Transverse colon (tissue), 4 donors: ENCODE measurements at regions not wholly inside any gene's neighbourhood (a gene's known extent, or its start where the extent isn't known, plus 50 kb on each side); places are given as distances from the start of the nearest gene placed in this dataset.

Experiments used
- DNase-seq: peaks from one replicate; pipeline ENCODE4 v3.0.0-alpha.2; 2019
- H3K27ac ChIP-seq, 4 donors: fragments of 200-600 bp; sonication (generic); 2 replicates each; pipeline ENCODE4 v1.5.1; 2016 to 2018; ENCODE audit warnings: inconsistent platforms in 4 of 4
- H3K27me3 ChIP-seq: fragments of 200-600 bp; sonication (generic); 2 replicates; pipeline ENCODE4 v1.5.1; 2017; ENCODE audit warnings: inconsistent platforms
- H3K36me3 ChIP-seq, 4 donors: fragments of 200-600 bp; sonication (generic); 2 replicates each; pipeline ENCODE4 v1.5.1; 2017 to 2019; ENCODE audit warnings: inconsistent platforms in 4 of 4
- H3K4me1 ChIP-seq, 4 donors: fragments of 200-600 bp; sonication (generic); 2 replicates each; pipeline ENCODE4 v1.5.1; 2017 to 2020; ENCODE audit warnings: inconsistent platforms in 4 of 4
- H3K4me3 ChIP-seq, 4 donors: fragments of 200-600 bp; sonication (generic); 1 replicate in 1 of 4; 2 replicates in 3 of 4; pipeline versions ENCODE4 v1.5.1 to v1.6.1; 2017 to 2019; ENCODE audit warnings: inconsistent platforms in 4 of 4
- H3K9me3 ChIP-seq, 2 donors: fragments of 200-600 bp; sonication (generic); 2 replicates each; pipeline ENCODE4 v1.5.1; 2017 to 2019; ENCODE audit warnings: inconsistent platforms in 2 of 2
- EP300 ChIP-seq: sonication (generic); formaldehyde crosslinking; IDR thresholded peaks from one replicate; pipeline ENCODE4 v1.6.1; 2017; ENCODE audit warnings: antibody characterized with exemption, low read depth
- POLR2A ChIP-seq: fragments of 450-650 bp; IDR thresholded peaks from one replicate; pipeline ENCODE4 v1.6.1; 2016; ENCODE audit warnings: antibody characterized with exemption, mild to moderate bottlenecking, moderate library complexity
- POLR2AphosphoS5 ChIP-seq, 3 donors: sonication (generic); formaldehyde crosslinking; IDR thresholded peaks; one replicate each; pipeline ENCODE4 v1.6.1; 2016; ENCODE audit warnings: antibody characterized with exemption in 3 of 3
- WGBS, 2 donors: methylation state at CpG; one replicate each; pipeline ENCODE4 v1.1.5; 2018; ENCODE audit warnings: low coverage in 1 of 2; 5-methylcytosine and 5-hydroxymethylcytosine counted together
- in situ Hi-C, 4 donors: fragments of 200-750 bp; cut with MboI; loops; one replicate each; pipeline versions ENCODE4 v1.15.0 to v1.15.1; 2017; ENCODE audit warnings: low sequenced_read_pairs in 3 of 4, low pct_ligation_motif_present in 1 of 4, low pct_unique_long_range_greater_than_20kb in 1 of 4
- intact Hi-C: fragments of 100-400 bp; cut with DNase I; formaldehyde crosslinking; loops from one replicate; pipeline ENCODE4 v1.15.1; 2023; ENCODE audit warnings: low total_unique reads
- small RNA-seq, 4 donors: library from RNA; depleted of rRNA; stranded (forward); fragments of <200 nt; gene quantifications; one replicate each; pipeline ENCODE3, GENCODE V24; 2016
- TF ChIP-seq, protein P1 (sequence below), 5 experiments: fragments of 200-600 bp in 3 of 5; fragments of 450-650 bp in 2 of 5; sonication (generic) in 3 of 5; IDR thresholded peaks; 1 replicate in 2 of 5; 2 replicates in 3 of 5; pipeline ENCODE4 v1.5.1; 2016 to 2017; ENCODE audit warnings: antibody characterized with exemption in 5 of 5, inconsistent platforms in 3 of 5, mild to moderate bottlenecking in 2 of 5, moderate library complexity in 1 of 5

DNA sequence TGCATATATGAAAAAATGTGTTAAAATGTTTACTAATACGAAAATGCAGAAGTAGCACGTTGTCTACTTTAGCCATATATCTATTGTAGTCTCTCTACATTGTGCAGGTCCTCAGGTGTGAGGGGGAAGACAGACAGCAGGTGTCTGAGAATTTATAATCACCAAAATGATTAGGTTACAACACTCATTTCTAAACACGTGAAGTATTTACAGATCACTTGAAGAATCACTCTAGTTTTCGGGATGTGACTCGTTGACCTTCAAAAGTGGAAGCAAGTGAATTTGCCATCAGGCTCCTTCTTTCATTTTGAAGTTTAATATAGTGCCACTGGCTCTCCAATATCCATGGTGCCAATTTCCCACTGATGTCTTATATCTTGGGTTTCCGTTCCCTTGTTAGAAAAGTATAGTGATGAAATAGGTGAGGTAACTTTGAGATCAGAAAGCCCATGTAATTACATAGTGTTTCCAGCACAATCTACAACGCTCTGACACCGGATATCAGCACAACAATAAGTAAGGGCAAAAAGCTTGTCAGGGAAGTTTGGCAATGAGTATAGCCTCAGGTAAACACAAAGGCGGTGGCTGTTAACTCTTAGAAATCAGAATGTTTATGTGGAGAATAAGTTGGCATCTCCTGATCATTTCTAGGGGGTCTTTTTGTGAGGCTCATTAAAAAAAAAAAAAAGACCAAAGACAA lies 57.5 kb upstream of the SP4 start:
- intact Hi-C loops, result no loop called here
- no peak for DNase-seq
- peaks cover 0 to 10% (median 4%) of the 10 kb centered on the region in 4 donors for H3K4me1 ChIP-seq
- H3K36me3 ChIP-seq, result no peaks in the 10 kb centered on the region
- no peaks in the 10 kb centered on the region for H3K27me3 ChIP-seq
- TF ChIP-seq POLR2A (no peak), POLR2AphosphoS5 (IDR thresholded peaks at IDR 0.05) (no peak)
- H3K4me3 ChIP-seq, result no peak overlapping the region
- H3K9me3 ChIP-seq, result no peaks in the 10 kb centered on the region
- WGBS, 2 donors, result 65 to 71% methylated on average over 9 of the region's 9 CpGs
- no peak overlapping the region for H3K27ac ChIP-seq
- in situ Hi-C loops, result no loop called here

DNA sequence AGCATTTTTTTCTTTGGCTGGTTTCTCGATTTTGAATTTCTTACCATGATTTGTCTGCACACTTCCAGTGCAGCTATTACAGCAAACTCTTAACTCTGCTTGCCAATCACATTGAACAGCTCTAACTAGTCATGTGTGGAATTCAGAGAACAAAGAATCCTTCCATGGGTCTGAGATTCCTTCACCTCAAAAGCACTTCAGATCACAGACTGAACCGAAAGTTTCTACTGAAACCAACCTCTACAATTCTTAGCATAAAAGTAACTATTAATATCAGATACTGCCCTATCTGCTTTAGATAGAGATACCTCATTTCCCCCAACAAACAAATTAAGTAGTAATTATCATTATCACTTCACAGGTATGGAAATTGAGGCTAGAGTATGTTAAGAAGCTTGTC lies 56.5 kb upstream of the SP4 start:
- WGBS, 2 donors, result 61 to 63% methylated on average over 2 of the region's 2 CpGs
- in situ Hi-C loops, result no loop called here
- TF ChIP-seq EP300 (no peak), POLR2A (no peak)
- TF ChIP-seq, protein P1, sequence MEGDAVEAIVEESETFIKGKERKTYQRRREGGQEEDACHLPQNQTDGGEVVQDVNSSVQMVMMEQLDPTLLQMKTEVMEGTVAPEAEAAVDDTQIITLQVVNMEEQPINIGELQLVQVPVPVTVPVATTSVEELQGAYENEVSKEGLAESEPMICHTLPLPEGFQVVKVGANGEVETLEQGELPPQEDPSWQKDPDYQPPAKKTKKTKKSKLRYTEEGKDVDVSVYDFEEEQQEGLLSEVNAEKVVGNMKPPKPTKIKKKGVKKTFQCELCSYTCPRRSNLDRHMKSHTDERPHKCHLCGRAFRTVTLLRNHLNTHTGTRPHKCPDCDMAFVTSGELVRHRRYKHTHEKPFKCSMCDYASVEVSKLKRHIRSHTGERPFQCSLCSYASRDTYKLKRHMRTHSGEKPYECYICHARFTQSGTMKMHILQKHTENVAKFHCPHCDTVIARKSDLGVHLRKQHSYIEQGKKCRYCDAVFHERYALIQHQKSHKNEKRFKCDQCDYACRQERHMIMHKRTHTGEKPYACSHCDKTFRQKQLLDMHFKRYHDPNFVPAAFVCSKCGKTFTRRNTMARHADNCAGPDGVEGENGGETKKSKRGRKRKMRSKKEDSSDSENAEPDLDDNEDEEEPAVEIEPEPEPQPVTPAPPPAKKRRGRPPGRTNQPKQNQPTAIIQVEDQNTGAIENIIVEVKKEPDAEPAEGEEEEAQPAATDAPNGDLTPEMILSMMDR (IDR thresholded peaks at IDR 0.05), result no peak
- Histone ChIP-seq H3K27ac (no peak overlapping the region), H3K4me1 (peaks cover 0 to 6% (median 2%) of the 10 kb centered on the region in 4 donors), H3K36me3 (no peaks in the 10 kb centered on the region), H3K9me3 (no peaks in the 10 kb centered on the region), H3K27me3 (no peaks in the 10 kb centered on the region), H3K4me3 (no peak overlapping the region)
- DNase-seq, result no peak
- intact Hi-C loops, result no loop called here

DNA sequence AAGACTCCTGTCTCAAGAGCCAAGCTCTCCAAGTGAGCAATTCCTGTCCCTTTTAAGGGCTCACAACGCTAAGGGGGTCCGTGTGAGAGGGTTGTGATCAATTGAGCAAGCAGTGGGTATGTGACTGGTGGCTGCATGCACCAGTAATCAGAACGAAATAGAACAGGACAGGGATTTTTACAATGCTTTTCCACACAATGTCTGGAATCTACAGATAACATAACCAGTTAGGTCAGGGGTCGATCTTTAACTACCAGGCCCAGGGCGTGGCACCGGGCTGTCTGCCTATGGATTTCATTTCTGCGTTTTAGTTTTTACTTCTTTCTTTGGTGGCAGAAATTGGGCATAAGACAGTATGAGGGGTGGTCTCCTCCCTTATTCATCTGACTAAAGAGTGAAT lies 54.9 kb upstream of the SP4 start:
- no peak for DNase-seq
- Histone ChIP-seq H3K4me3 (no peak overlapping the region), H3K36me3 (no peaks in the 10 kb centered on the region), H3K27ac (no peak overlapping the region), H3K4me1 (no peaks in the 10 kb centered on the region), H3K9me3 (peaks cover 0 to 3% of the 10 kb centered on the region in 2 donors), H3K27me3 (no peaks in the 10 kb centered on the region)
- intact Hi-C loops, result no loop called here
- TF ChIP-seq POLR2AphosphoS5 (IDR thresholded peaks at IDR 0.05), result no peak
- in situ Hi-C loops, result no loop called here
- 60 to 84% methylated on average over 1 to 7 of the region's 7 CpGs for WGBS, 2 donors

DNA sequence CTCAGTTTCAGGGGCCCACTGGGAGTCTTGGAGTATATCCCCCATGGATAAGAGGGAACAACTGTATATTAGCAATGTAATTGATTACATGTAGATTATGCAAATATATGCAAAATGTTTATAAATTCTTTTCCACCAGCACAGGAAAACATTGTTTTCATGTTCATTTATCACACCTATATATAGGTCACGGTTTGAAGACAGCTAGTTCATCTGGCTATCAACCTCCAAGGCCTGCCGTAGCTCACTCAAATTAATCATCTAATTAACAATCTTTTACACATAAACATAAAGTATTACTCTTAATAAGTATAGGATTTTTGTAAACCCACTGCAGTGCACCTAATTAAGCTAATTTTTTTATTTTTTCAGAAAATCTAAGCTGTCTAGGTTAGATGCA lies 53.7 kb upstream of the SP4 start:
- intact Hi-C loops, result no loop called here
- Histone ChIP-seq H3K9me3 (peaks cover 0 to 3% of the 10 kb centered on the region in 2 donors), H3K4me1 (no peaks in the 10 kb centered on the region), H3K27me3 (no peaks in the 10 kb centered on the region), H3K4me3 (no peak overlapping the region), H3K36me3 (no peaks in the 10 kb centered on the region), H3K27ac (no peak overlapping the region)
- no peak for DNase-seq
- WGBS, 2 donors, result 95 to 100% methylated on average over 2 of the region's 2 CpGs
- in situ Hi-C loops, result no loop called here
- TF ChIP-seq, protein P1 (IDR thresholded peaks at IDR 0.05), result no peak
- TF ChIP-seq POLR2A (no peak), POLR2AphosphoS5 (IDR thresholded peaks at IDR 0.05) (no peak), EP300 (no peak)

DNA sequence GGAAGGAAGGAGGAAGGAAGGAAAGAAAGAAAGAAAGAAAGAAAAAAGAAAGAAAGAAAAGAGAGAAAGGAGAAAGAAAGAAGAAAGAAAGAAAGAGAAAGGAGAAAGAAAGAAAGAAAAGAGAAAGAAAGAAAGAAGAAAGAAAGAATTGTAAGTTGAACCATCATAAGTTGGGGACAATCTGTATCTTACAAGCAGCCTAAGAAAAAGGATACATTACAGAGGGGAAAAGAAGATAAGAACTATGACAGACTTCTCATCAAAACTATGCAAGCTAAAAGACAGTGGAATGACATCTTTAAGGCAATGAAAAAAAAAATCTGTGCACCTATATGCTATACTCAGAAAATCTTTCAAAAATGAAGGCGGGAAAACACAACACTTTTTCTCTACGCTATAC lies 50.3 kb upstream of the SP4 start:
- no peak overlapping the region for H3K27ac ChIP-seq
- no peaks in the 10 kb centered on the region for H3K36me3 ChIP-seq
- H3K9me3 ChIP-seq, result peaks cover 0 to 3% of the 10 kb centered on the region in 2 donors
- TF ChIP-seq POLR2AphosphoS5 (IDR thresholded peaks at IDR 0.05) (no peak), EP300 (no peak), POLR2A (no peak)
- TF ChIP-seq, protein P1 (IDR thresholded peaks at IDR 0.05), result no peak
- H3K4me3 ChIP-seq, result no peak overlapping the region
- in situ Hi-C loops (no loop called here), intact Hi-C loops (no loop called here)
- WGBS, 2 donors, result 83 to 97% methylated on average over 2 of the region's 2 CpGs
- no peaks in the 10 kb centered on the region for H3K27me3 ChIP-seq
- no peak for DNase-seq
- no peaks in the 10 kb centered on the region for H3K4me1 ChIP-seq

Small RNA genes in the stretch of these regions (small RNA-seq; reads per million reads assigned to genes)
- gene RN7SL542P, result 0 reads per million in 4 donors
